Stimulated activated CD4-positive, alpha-beta T cell treated with anti-CD3 and anti-CD28 coated beads, Interleukin-12 subunit alpha, Interleukin-12 subunit beta, amount 100 ng/mL, for 24 hours (primary cell): ENCODE measurements at regions not wholly inside any gene's neighbourhood (a gene's known extent, or its start where the extent isn't known, plus 50 kb on each side); places are given as distances from the start of the nearest gene placed in this dataset.

Experiments
- DNase-seq, 2 experiments: peaks; one replicate each; pipeline ENCODE4 v3.0.0-alpha.2; 2020; ENCODE audit warnings: low read depth in 2 of 2

DNA sequence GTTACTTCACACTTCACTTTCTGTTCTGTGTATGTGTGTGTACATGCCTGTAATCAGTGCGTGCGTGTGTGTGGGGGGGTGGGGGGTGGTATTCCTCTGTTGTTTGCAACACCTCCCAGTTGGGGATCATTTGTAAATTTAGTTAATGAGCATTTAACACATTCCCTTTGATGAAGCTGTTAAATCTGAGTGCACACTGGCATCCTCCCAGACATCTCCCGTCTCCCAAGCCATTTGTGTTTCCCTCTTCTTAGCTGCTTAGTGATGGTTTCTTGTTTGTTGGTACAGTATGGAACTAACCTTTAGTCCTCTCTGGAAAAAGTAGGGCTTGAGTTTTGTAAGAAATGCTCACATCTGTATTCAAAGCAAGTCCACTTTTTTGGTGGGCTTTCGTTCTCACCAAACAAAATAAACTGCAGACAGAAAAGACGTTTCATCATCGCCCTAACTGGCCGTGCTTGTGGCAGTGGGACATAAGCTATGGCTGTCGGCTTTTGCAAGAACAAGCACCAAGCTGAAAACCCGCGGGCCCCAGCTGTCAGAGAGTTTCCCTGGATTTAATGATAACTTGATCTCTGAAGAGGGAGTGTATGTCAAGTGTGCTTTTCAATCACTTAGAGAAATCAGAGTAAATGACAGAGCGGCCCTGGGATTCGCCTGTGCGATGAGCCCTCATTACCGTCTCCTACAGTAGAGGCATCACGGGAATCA, 54.9 kb upstream of the SASH1 start:
- no peak for DNase-seq

DNA sequence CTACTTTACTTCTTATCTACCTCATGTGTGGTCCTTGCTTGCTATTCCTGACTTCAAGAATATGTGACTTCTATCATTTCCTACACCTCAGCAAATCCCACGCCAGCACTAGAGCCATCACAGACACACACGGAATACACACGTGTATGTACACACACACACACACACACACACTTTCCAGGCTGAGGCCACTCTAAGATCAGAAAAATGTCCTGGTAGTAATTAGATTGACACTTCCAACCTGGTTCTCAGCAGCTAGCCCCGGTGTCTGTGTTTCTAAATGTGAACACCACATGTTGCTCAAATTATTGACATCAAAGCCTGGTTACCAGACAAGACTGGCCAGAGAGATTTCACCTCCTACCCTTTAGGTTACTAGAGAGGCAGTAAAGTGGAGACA, 54.1 kb upstream of the SASH1 start:
- DNase-seq, result no peak

DNA sequence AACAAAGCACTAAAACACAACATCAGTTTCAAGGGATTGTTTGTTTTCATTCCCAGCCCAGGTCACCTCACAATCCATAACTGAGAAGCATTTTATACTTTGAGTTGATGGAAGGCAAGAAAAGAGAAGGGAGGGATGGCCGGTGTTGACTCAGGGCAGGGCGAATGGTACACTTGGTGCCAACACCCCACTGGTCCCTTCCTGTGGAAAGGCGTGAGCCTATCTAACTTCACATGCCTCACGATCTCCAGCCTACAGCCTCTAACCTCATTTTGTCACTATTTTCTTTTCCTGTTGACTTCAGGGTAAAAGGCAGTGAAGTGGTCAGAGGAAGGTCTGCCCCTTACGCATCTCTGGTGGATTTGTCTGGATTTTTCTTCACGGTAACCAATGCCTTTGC, 53.5 kb upstream of the SASH1 start:
- DNase-seq, result no peak

DNA sequence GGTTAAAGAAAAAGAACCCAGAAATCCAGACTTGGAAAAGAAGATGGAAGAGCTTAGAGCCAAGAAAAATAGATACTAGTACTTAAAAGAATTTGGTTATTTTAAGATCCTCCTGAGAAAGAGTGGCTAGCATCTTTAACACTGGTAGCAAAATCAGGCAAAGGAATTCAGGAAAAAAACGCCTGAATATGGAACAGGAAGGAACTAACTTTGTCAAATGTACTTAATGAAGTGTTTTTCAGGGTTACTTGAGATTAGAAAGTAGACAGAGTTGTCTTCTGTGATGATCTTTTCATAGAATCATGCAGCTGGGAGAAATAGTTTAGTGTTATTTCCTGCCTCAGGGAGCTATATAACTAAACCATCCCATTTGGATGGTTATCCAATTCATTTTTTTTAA, 50.8 kb upstream of the SASH1 start:
- DNase-seq, result no peak
